ENCODE measurements at regions not wholly inside any gene's neighbourhood (a gene's known extent, or its start where the extent isn't known, plus 50 kb on each side); places are given as distances from the start of the nearest gene placed in this dataset.
"Not testable (repeated sequence)": the region's sequence is repeated elsewhere in the genome, so short reads cannot be mapped to it uniquely, and the experiment has no call there.

DNA sequence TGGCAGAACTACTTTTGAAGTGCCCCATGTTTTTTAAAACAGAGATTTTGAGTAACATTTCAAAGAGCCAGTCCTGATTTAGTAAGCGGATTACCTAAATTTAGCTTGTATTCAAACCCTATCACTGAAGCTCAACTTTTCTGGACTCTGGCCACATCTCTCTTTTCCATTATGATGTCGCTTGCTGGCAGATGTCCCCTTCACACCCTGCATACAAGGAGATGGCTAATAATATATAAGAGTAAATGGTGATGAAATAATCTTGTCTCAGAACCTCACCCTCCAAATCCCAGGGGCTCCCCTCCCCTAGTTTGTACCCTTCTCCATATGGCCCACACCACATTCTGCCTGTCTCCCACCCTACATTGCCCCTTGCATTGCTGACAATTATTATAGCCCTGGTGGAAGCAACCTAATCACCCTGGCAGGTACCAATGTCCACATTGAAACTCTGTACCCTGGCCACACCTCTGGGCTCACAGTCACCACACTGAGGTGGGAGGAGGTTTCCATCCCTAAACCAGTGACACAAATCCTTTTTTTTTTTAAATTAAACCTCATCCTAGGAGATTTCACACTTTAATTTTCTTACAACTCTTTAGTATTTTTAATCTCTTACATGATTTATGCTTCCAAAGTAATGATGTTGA, 106.0 kb upstream of the SYT6 start:
- no peak overlapping the region for H3K4me3 ChIP-seq (ENCODE audit: low read depth in 1 of 2, low read length in 2 of 2)

DNA sequence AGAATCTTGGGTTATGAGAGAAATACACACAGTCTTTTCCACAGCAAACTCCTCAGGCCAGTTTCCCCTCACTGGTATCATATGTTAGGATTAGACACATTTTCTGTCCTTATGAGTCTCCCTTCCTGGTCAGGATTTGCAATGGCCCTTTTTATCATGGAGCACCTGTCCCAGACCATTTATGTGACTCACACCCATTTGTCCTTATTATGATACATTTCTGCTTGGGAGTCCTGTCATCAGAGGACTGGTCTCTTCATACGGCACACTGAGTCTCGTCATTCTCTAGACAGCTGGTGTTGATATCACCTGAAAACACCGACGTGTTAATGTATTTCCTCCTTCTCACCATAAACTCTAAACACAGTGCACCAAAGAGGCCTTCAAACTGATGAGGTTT, 105.0 kb upstream of the SYT6 start:
- Histone ChIP-seq H3K4me1 (ENCODE audit: control insufficient read depth in 1 of 2, insufficient read depth in 2 of 2, low read length in 2 of 2) (no peaks in the 10 kb centered on the region), H3K36me3 (ENCODE audit: control insufficient read depth in 1 of 2, insufficient read depth in 2 of 2, low read length in 2 of 2) (no peaks in the 10 kb centered on the region), H3K4me3 (ENCODE audit: low read depth in 1 of 2, low read length in 2 of 2) (no peak overlapping the region), H3K9ac (ENCODE audit: low read depth in 1 of 2, low read length in 2 of 2) (no peak overlapping the region), H3K27ac (ENCODE audit: low read depth, low read length) (no peak overlapping the region), H3K27me3 (ENCODE audit: control insufficient read depth in 1 of 2, insufficient read depth in 2 of 2, low read length in 2 of 2) (peaks cover 3 to 7% of the 10 kb centered on the region in 2 donors), H3K9me3 (ENCODE audit: control insufficient read depth in 1 of 2, low read length in 2 of 2) (no peaks in the 10 kb centered on the region)

More for the DNA sequence above, 106.0 kb upstream of the SYT6 start:
- peaks cover 3 to 7% of the 10 kb centered on the region in 2 donors for H3K27me3 ChIP-seq (ENCODE audit: control insufficient read depth in 1 of 2, insufficient read depth in 2 of 2, low read length in 2 of 2)
- H3K9me3 ChIP-seq (ENCODE audit: control insufficient read depth in 1 of 2, low read length in 2 of 2): no peaks in the 10 kb centered on the region
- no peak overlapping the region for H3K27ac ChIP-seq (ENCODE audit: low read depth, low read length)
- H3K4me1 ChIP-seq (ENCODE audit: control insufficient read depth in 1 of 2, insufficient read depth in 2 of 2, low read length in 2 of 2): no peaks in the 10 kb centered on the region
- H3K9ac ChIP-seq (ENCODE audit: low read depth in 1 of 2, low read length in 2 of 2): no peak overlapping the region
- H3K36me3 ChIP-seq (ENCODE audit: control insufficient read depth in 1 of 2, insufficient read depth in 2 of 2, low read length in 2 of 2): no peaks in the 10 kb centered on the region

DNA sequence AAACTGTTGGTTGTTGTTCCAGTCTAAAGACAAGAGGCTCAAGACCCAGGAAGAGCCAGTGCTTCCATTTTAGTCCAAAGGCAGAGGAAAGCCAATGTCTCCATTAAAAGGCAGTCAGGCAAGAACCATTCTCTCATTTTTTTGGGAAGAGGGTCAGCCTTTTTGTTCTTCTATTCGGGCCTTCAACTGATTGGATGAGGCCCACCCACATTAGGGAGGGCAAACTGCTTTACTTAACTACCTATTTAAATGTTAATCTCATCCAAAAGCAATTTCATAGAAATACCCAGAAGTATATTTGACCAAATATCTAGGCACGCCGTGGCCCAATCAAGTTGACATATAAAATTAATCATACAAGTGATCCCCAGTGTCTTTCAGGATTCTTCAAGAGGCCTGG, 104.4 kb upstream of the SYT6 start:
- Histone ChIP-seq H3K27me3 (ENCODE audit: control insufficient read depth in 1 of 2, insufficient read depth in 2 of 2, low read length in 2 of 2) (peaks cover 3 to 4% of the 10 kb centered on the region in 2 donors), H3K4me1 (ENCODE audit: control insufficient read depth in 1 of 2, insufficient read depth in 2 of 2, low read length in 2 of 2) (no peaks in the 10 kb centered on the region), H3K9me3 (ENCODE audit: control insufficient read depth in 1 of 2, low read length in 2 of 2) (no peaks in the 10 kb centered on the region), H3K36me3 (ENCODE audit: control insufficient read depth in 1 of 2, insufficient read depth in 2 of 2, low read length in 2 of 2) (no peaks in the 10 kb centered on the region), H3K27ac (ENCODE audit: low read depth, low read length) (no peak overlapping the region), H3K9ac (ENCODE audit: low read depth in 1 of 2, low read length in 2 of 2) (no peak overlapping the region), H3K4me3 (ENCODE audit: low read depth in 1 of 2, low read length in 2 of 2) (no peak overlapping the region)

DNA sequence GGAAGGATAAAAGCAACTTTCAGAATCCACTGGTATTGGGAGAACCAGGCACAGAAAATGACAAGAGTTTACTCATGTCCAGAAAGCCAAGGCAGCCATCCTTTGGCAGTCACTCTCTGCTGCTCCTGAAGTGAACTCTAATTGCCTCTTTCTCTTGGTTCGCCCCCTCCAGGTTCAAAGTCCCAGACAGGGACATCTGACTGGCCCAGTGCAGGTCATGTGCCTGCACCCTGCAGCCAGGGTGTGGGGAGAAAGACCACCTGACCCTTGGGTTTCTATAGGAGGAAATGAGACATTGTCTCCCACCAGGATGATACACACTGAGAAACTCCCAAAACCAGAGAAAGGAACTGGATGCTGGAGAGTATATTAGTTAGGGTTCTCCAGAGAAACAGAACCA, 103.9 kb upstream of the SYT6 start:
- no peaks in the 10 kb centered on the region for H3K4me1 ChIP-seq (ENCODE audit: control insufficient read depth in 1 of 2, insufficient read depth in 2 of 2, low read length in 2 of 2)
- H3K9ac ChIP-seq (ENCODE audit: low read depth in 1 of 2, low read length in 2 of 2): no peak overlapping the region
- H3K27me3 ChIP-seq (ENCODE audit: control insufficient read depth in 1 of 2, insufficient read depth in 2 of 2, low read length in 2 of 2): peaks cover 3 to 4% of the 10 kb centered on the region in 2 donors
- H3K9me3 ChIP-seq (ENCODE audit: control insufficient read depth in 1 of 2, low read length in 2 of 2): no peaks in the 10 kb centered on the region
- no peaks in the 10 kb centered on the region for H3K36me3 ChIP-seq (ENCODE audit: control insufficient read depth in 1 of 2, insufficient read depth in 2 of 2, low read length in 2 of 2)
- H3K27ac ChIP-seq (ENCODE audit: low read depth, low read length): no peak overlapping the region
- no peak overlapping the region for H3K4me3 ChIP-seq (ENCODE audit: low read depth in 1 of 2, low read length in 2 of 2)

DNA sequence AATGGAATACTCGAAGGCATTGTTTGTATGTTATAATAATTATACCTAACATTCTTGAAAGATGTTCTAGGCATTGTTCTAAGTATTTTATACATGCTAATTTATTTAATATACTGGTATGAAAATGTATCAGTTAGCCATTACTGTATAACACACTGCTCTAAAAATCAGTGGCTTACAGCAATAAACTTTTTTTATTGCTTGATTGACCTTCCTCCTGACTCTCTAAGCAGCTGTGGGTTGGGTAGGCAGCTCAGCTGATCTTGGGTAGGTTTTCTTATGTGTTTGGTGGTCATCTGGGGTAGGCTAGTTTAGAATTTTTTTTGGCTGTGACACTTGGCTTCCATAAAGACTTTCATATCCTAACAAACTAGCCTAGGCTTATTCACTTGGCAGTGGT, 100.2 kb upstream of the SYT6 start:
- Histone ChIP-seq H3K27me3 (ENCODE audit: control insufficient read depth in 1 of 2, insufficient read depth in 2 of 2, low read length in 2 of 2) (no peaks in the 10 kb centered on the region), H3K4me3 (ENCODE audit: low read depth in 1 of 2, low read length in 2 of 2) (no peak overlapping the region), H3K36me3 (ENCODE audit: control insufficient read depth in 1 of 2, insufficient read depth in 2 of 2, low read length in 2 of 2) (no peaks in the 10 kb centered on the region)

DNA sequence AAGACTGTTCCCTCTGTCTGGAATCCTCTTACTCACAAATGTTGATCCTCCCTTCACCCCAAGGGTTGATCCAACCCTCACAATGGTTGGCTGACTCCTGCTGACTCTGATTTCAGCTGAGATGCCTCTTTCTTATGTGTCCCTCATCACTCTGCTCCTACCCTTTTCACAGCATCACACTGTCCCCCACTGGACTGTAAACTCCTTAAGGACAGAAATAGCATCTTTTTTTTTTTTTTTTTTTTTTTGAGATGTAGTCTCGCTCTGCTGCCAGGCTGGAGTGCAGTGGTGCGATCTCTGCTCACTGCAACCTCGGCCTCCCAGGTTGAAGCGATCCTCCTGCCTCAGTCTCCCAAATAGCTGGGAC, 97.9 kb upstream of the SYT6 start:
- H3K36me3 ChIP-seq (ENCODE audit: control insufficient read depth in 1 of 2, insufficient read depth in 2 of 2, low read length in 2 of 2): no peaks in the 10 kb centered on the region
- no peak overlapping the region for H3K27ac ChIP-seq (ENCODE audit: low read depth, low read length)
- H3K9me3 ChIP-seq (ENCODE audit: control insufficient read depth in 1 of 2, low read length in 2 of 2): no peaks in the 10 kb centered on the region
- H3K4me1 ChIP-seq (ENCODE audit: control insufficient read depth in 1 of 2, insufficient read depth in 2 of 2, low read length in 2 of 2): no peaks in the 10 kb centered on the region
- no peaks in the 10 kb centered on the region for H3K27me3 ChIP-seq (ENCODE audit: control insufficient read depth in 1 of 2, insufficient read depth in 2 of 2, low read length in 2 of 2)
- H3K9ac ChIP-seq (ENCODE audit: low read depth in 1 of 2, low read length in 2 of 2): no peak overlapping the region
- H3K4me3 ChIP-seq (ENCODE audit: low read depth in 1 of 2, low read length in 2 of 2): no peak overlapping the region

More for the DNA sequence above, 100.2 kb upstream of the SYT6 start:
- H3K9me3 ChIP-seq (ENCODE audit: control insufficient read depth in 1 of 2, low read length in 2 of 2): no peaks in the 10 kb centered on the region
- no peak overlapping the region for H3K9ac ChIP-seq (ENCODE audit: low read depth in 1 of 2, low read length in 2 of 2)
- no peaks in the 10 kb centered on the region for H3K4me1 ChIP-seq (ENCODE audit: control insufficient read depth in 1 of 2, insufficient read depth in 2 of 2, low read length in 2 of 2)
- H3K27ac ChIP-seq (ENCODE audit: low read depth, low read length): no peak overlapping the region

DNA sequence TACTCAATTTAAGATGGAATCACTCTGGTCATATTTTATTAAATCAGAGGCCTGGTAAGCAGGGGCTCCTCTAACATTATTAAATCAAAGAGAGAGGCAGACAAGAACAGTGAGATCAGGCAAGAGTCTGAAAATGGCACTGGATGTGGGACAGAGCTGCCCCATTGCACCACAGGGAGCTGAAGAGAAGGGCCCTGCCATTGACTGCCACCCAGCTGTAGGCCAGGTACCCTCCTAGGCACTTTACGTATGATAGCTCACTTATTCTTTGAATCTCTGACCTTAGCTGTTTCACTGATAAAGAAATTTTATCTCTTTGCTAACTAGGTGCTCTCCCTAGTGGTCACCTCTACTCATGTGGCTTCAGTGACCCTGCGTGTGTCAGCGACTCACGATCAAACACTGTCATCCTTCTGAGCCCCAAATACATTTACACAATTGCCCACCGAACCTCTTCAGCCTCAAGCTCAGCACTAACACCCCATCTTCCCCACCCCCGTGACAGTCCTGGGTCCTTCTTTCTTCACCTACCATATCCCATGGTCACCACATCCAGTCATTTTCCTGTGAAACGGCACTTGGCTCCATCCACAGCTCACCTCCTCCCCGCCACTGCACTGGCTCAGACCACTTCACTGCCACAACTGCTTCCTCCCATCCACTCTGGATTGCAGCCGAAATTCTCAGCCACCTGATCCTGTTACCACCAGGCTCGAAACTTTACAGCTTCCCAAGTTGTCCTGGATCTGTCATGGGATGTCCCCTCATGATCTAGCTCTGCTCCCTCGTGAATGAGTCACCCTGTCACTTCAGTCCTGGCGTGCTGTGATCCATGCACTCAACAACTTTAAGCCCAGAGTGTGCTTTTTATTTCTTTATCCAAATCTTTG, 97.3 kb upstream of the SYT6 start:
- H3K4me3 ChIP-seq (ENCODE audit: low read depth in 1 of 2, low read length in 2 of 2): no peak overlapping the region
- no peaks in the 10 kb centered on the region for H3K4me1 ChIP-seq (ENCODE audit: control insufficient read depth in 1 of 2, insufficient read depth in 2 of 2, low read length in 2 of 2)
- H3K9me3 ChIP-seq (ENCODE audit: control insufficient read depth in 1 of 2, low read length in 2 of 2): no peaks in the 10 kb centered on the region
- H3K36me3 ChIP-seq (ENCODE audit: control insufficient read depth in 1 of 2, insufficient read depth in 2 of 2, low read length in 2 of 2): no peaks in the 10 kb centered on the region
- H3K27ac ChIP-seq (ENCODE audit: low read depth, low read length): no peak overlapping the region
- H3K9ac ChIP-seq (ENCODE audit: low read depth in 1 of 2, low read length in 2 of 2): no peak overlapping the region
- no peaks in the 10 kb centered on the region for H3K27me3 ChIP-seq (ENCODE audit: control insufficient read depth in 1 of 2, insufficient read depth in 2 of 2, low read length in 2 of 2)

DNA sequence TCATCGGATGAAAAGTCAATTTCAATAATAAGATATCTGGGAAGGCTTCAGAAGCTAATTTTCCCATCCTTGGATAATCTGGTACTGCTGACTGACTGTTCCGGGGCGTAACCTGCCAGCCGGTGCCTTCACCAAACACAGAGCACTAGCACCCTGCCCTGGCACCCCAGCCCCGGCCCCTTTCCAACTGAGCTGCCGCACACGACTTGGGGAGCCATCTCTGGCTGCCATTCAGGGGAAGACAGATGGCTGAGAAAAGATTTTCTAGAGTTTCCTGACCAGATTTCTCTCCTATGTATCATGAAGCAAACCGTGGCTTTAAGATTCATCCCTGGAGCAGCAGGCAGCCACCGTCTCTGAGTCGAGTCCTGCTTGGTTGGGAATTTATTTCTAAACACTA, 96.0 kb upstream of the SYT6 start:
- no peak overlapping the region for H3K4me3 ChIP-seq (ENCODE audit: low read depth in 1 of 2, low read length in 2 of 2)
- no peaks in the 10 kb centered on the region for H3K36me3 ChIP-seq (ENCODE audit: control insufficient read depth in 1 of 2, insufficient read depth in 2 of 2, low read length in 2 of 2)
- no peaks in the 10 kb centered on the region for H3K27me3 ChIP-seq (ENCODE audit: control insufficient read depth in 1 of 2, insufficient read depth in 2 of 2, low read length in 2 of 2)
- H3K4me1 ChIP-seq (ENCODE audit: control insufficient read depth in 1 of 2, insufficient read depth in 2 of 2, low read length in 2 of 2): no peaks in the 10 kb centered on the region
- H3K9me3 ChIP-seq (ENCODE audit: control insufficient read depth in 1 of 2, low read length in 2 of 2): no peaks in the 10 kb centered on the region
- H3K9ac ChIP-seq (ENCODE audit: low read depth in 1 of 2, low read length in 2 of 2): no peak overlapping the region
- no peak overlapping the region for H3K27ac ChIP-seq (ENCODE audit: low read depth, low read length)

DNA sequence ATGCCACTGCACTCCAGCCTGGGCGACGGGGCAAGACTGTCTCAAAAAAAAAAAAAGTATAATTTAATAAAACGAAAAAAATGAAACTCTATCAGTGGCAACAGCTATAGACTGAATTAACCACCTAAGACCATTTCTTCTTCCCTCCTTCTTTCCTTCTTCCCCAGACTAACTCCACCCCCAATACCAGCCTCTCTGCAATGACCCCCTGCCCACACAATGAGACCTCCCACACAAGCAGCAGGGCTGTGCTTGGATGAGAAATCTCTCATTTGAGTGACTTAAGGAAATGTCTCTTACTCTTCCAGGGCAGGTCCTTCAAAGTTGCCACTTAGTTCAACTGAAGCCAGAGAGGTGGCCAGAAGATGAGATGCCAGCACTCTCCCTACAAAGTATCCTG, 94.5 kb upstream of the SYT6 start:
- Histone ChIP-seq H3K4me1 (ENCODE audit: control insufficient read depth in 1 of 2, insufficient read depth in 2 of 2, low read length in 2 of 2) (no peaks in the 10 kb centered on the region), H3K36me3 (ENCODE audit: control insufficient read depth in 1 of 2, insufficient read depth in 2 of 2, low read length in 2 of 2) (no peaks in the 10 kb centered on the region), H3K27me3 (ENCODE audit: control insufficient read depth in 1 of 2, insufficient read depth in 2 of 2, low read length in 2 of 2) (no peaks in the 10 kb centered on the region), H3K4me3 (ENCODE audit: low read depth in 1 of 2, low read length in 2 of 2) (no peak overlapping the region), H3K9ac (ENCODE audit: low read depth in 1 of 2, low read length in 2 of 2) (no peak overlapping the region), H3K27ac (ENCODE audit: low read depth, low read length) (no peak overlapping the region), H3K9me3 (ENCODE audit: control insufficient read depth in 1 of 2, low read length in 2 of 2) (no peaks in the 10 kb centered on the region)

DNA sequence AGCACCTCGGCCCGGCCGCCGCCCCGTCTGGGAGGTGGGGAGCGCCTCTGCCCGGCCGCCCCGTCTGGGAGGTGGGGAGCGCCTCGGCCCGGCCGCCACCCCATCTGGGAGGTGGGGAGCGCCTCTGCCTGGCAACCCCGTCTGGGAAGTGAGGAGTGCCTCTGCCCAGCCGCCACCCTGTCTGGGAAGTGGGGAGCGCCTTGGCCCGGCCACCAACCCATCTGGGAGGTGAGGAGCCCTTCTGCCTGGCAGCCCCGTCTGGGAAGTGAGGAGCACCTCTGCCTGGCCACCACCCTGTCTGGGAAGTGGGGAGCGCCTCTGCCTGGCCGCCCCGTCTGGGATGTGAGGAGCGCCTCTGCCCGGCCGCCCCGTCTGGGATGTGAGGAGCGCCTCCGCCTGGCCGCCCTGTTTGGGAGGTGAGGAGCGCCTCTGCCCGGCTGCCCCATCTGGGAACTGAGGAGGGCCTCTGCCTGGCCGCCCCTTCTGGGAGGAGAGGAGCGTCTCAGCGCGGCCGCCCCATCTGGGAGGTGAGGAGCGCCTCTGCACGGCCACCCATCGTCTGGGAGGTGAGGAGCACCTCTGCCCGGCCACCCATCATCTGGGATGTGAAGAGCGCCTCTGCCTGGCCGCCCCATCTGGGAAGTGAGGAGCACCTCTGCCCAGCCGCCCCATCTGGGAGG, 89.0 kb upstream of the SYT6 start:
- not testable (repeated sequence) for H3K9ac ChIP-seq (ENCODE audit: low read depth in 1 of 2, low read length in 2 of 2); H3K27ac ChIP-seq (ENCODE audit: low read depth, low read length); H3K9me3 ChIP-seq (ENCODE audit: control insufficient read depth in 1 of 2, low read length in 2 of 2); H3K27me3 ChIP-seq (ENCODE audit: control insufficient read depth in 1 of 2, insufficient read depth in 2 of 2, low read length in 2 of 2); H3K4me3 ChIP-seq (ENCODE audit: low read depth in 1 of 2, low read length in 2 of 2); H3K4me1 ChIP-seq (ENCODE audit: control insufficient read depth in 1 of 2, insufficient read depth in 2 of 2, low read length in 2 of 2); H3K36me3 ChIP-seq (ENCODE audit: control insufficient read depth in 1 of 2, insufficient read depth in 2 of 2, low read length in 2 of 2)
